Fibroblast of lung (primary cell): ENCODE measurements at regions not wholly inside any gene's neighbourhood (a gene's known extent, or its start where the extent isn't known, plus 50 kb on each side); places are given as distances from the start of the nearest gene placed in this dataset.

Experiments
- DNase-seq, 2 donors: peaks; one replicate each; pipeline versions ENCODE4 v3.0.0 to v3.0.0-alpha.2; 2010; ENCODE audit warnings: low read depth in 2 of 2
- H2AFZ ChIP-seq: 2 replicates; pipeline ENCODE4 v1.5.1; 2012; ENCODE audit warnings: low read length, control low read depth, inconsistent platforms
- H3K27ac ChIP-seq: 2 replicates; pipeline ENCODE4 v1.5.1; 2011; ENCODE audit warnings: low read length, control low read depth; ENCODE audit not compliant: insufficient read depth
- H3K27me3 ChIP-seq: 2 replicates; pipeline ENCODE4 v1.5.1; 2011; ENCODE audit warnings: mild to moderate bottlenecking, low read length; ENCODE audit not compliant: control insufficient read depth, insufficient read depth
- H3K36me3 ChIP-seq: 2 replicates; pipeline ENCODE4 v1.5.1; 2011; ENCODE audit warnings: low read length; ENCODE audit not compliant: control insufficient read depth, insufficient read depth
- H3K4me1 ChIP-seq: 2 replicates; pipeline ENCODE4 v1.5.1; 2011; ENCODE audit warnings: low read length; ENCODE audit not compliant: control insufficient read depth, insufficient read depth; ENCODE audit errors: extremely low read depth
- H3K4me2 ChIP-seq: 2 replicates; pipeline ENCODE4 v1.5.1; 2011; ENCODE audit warnings: low read length, control low read depth; ENCODE audit not compliant: insufficient read depth; ENCODE audit errors: extremely low read depth
- H3K4me3 ChIP-seq, 4 experiments: fragments of 200-600 bp in 1 of 4; sonication (generic) in 1 of 4; replicated peaks in 1 of 4; 2 replicates each; pipeline ENCODE4 v1.5.1; 2011 to 2016; ENCODE audit warnings: low read length in 4 of 4, low read depth in 3 of 4, mild to moderate bottlenecking in 3 of 4, control low read depth in 2 of 4, inconsistent platforms in 1 of 4, mixed read lengths in 1 of 4; ENCODE audit not compliant: insufficient read depth in 1 of 4; ENCODE audit errors: control extremely low read depth in 1 of 4
- H3K79me2 ChIP-seq: 2 replicates; pipeline ENCODE4 v1.5.1; 2012; ENCODE audit warnings: mild to moderate bottlenecking, low read length, inconsistent platforms; ENCODE audit not compliant: control insufficient read depth, insufficient read depth
- H3K9ac ChIP-seq: 2 replicates; pipeline ENCODE4 v1.5.1; 2011; ENCODE audit warnings: mild to moderate bottlenecking, low read length, control low read depth; ENCODE audit not compliant: insufficient read depth
- H3K9me3 ChIP-seq: 2 replicates; pipeline ENCODE4 v1.5.1; 2012; ENCODE audit warnings: low read depth, low read length; ENCODE audit not compliant: control insufficient read depth, insufficient read depth
- H4K20me1 ChIP-seq: 2 replicates; pipeline ENCODE4 v1.5.1; 2011; ENCODE audit warnings: low read length; ENCODE audit not compliant: control insufficient read depth, insufficient read depth; ENCODE audit errors: extremely low read depth
- CTCF ChIP-seq, 2 donors: IDR thresholded peaks in 1 of 2; conservative IDR thresholded peaks in 1 of 2; 1 replicate in 1 of 2; 2 replicates in 1 of 2; pipeline ENCODE4 v1.5.1; 2011 to 2012; ENCODE audit warnings: low read length in 2 of 2, control low read depth in 1 of 2, inconsistent platforms in 1 of 2, low read depth in 1 of 2, mild to moderate bottlenecking in 1 of 2
- EZH2 ChIP-seq: IDR thresholded peaks from 2 replicates; pipeline ENCODE4 v1.5.1; 2012; ENCODE audit warnings: low read length, control low read depth, mild to moderate bottlenecking; ENCODE audit errors: missing control alignments

- H2AFZ ChIP-seq = no peak overlapping the region
- TF ChIP-seq CTCF (conservative IDR thresholded peaks at IDR 0.05 in 1 of 2, IDR thresholded peaks at IDR 0.05 in 1 of 2; ENCODE audit: low read depth in 1 of 2, low read length in 2 of 2) = no peak
- H3K36me3 ChIP-seq = no peaks in the 10 kb centered on the region
- H4K20me1 ChIP-seq = no peaks in the 10 kb centered on the region
- no peak overlapping the region for H3K27ac ChIP-seq
- H3K4me1 ChIP-seq = no peaks in the 10 kb centered on the region
- H3K27me3 ChIP-seq = no peaks in the 10 kb centered on the region
- H3K9me3 ChIP-seq = no peaks in the 10 kb centered on the region
- no peaks in the 10 kb centered on the region for H3K79me2 ChIP-seq
- no peak overlapping the region for H3K4me3 ChIP-seq
- no peak overlapping the region for H3K9ac ChIP-seq
- H3K4me2 ChIP-seq = no peak overlapping the region
- DNase-seq = no peak
Observed at GRCh38 chr1:66444438-66445265, 89.3 kb upstream of the SGIP1 start.

GRCh38 chr1:66445492-66446181, 88.3 kb upstream of the SGIP1 start:
- DNase-seq = no peak
- H3K4me1 ChIP-seq = peaks cover 2% of the 10 kb centered on the region
- H2AFZ ChIP-seq = peak overlapping the region; percentile 67
- no peaks in the 10 kb centered on the region for H3K9me3 ChIP-seq
- H3K79me2 ChIP-seq = no peaks in the 10 kb centered on the region
- no peaks in the 10 kb centered on the region for H3K36me3 ChIP-seq
- TF ChIP-seq EZH2 = no peak
- TF ChIP-seq CTCF (conservative IDR thresholded peaks at IDR 0.05 in 1 of 2, IDR thresholded peaks at IDR 0.05 in 1 of 2; ENCODE audit: low read depth in 1 of 2, low read length in 2 of 2) = no peak
- H3K27me3 ChIP-seq = no peaks in the 10 kb centered on the region
- no peak overlapping the region for H3K27ac ChIP-seq
- H4K20me1 ChIP-seq = no peaks in the 10 kb centered on the region
- H3K4me3 ChIP-seq = no peak overlapping the region
- H3K9ac ChIP-seq = no peak overlapping the region
- H3K4me2 ChIP-seq = no peak overlapping the region

- no peak overlapping the region for H3K4me3 ChIP-seq
- no peak overlapping the region for H3K27ac ChIP-seq
- H4K20me1 ChIP-seq = no peaks in the 10 kb centered on the region
- H3K9me3 ChIP-seq = no peaks in the 10 kb centered on the region
- H3K36me3 ChIP-seq = no peaks in the 10 kb centered on the region
- H3K79me2 ChIP-seq = no peaks in the 10 kb centered on the region
- no peak overlapping the region for H3K4me2 ChIP-seq
- no peaks in the 10 kb centered on the region for H3K27me3 ChIP-seq
- TF ChIP-seq EZH2 (no peak), CTCF (conservative IDR thresholded peaks at IDR 0.05 in 1 of 2, IDR thresholded peaks at IDR 0.05 in 1 of 2; ENCODE audit: low read depth in 1 of 2, low read length in 2 of 2) (peak; percentile 54 to 72)
- peak; percentile 50 to 82 for DNase-seq
- H3K4me1 ChIP-seq = peaks cover 2% of the 10 kb centered on the region
- peak overlapping the region; percentile 46 for H2AFZ ChIP-seq
- no peak overlapping the region for H3K9ac ChIP-seq
Observed at GRCh38 chr1:66446261-66447001, 87.5 kb upstream of the SGIP1 start.
